ENCODE measurements at regions not wholly inside any gene's neighbourhood (a gene's known extent, or its start where the extent isn't known, plus 50 kb on each side); places are given as distances from the start of the nearest gene placed in this dataset.

DNA sequence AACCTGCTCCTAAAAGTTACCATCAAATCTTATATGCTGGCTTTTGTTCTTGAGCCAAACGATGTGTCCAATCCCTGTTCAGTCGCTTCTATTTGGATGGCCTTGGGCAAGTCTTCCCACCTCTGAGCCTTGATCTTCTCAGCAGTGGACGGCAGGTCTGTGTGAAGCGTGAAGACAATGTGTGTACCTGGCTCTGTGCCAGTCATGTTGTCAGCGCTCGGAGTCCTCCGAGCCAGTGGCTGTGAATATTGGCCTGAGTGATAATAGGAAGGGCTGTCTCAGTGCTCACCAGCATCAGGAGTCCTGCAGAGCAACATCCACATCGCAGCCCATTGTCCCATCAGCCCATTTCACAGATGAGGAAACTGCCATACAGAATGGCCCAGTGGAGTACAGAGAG is 219.0 kb downstream of the CDC5L start:
- TF ChIP-seq, protein P1, sequence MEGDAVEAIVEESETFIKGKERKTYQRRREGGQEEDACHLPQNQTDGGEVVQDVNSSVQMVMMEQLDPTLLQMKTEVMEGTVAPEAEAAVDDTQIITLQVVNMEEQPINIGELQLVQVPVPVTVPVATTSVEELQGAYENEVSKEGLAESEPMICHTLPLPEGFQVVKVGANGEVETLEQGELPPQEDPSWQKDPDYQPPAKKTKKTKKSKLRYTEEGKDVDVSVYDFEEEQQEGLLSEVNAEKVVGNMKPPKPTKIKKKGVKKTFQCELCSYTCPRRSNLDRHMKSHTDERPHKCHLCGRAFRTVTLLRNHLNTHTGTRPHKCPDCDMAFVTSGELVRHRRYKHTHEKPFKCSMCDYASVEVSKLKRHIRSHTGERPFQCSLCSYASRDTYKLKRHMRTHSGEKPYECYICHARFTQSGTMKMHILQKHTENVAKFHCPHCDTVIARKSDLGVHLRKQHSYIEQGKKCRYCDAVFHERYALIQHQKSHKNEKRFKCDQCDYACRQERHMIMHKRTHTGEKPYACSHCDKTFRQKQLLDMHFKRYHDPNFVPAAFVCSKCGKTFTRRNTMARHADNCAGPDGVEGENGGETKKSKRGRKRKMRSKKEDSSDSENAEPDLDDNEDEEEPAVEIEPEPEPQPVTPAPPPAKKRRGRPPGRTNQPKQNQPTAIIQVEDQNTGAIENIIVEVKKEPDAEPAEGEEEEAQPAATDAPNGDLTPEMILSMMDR (IDR thresholded peaks at IDR 0.05 in 8 of 11, conservative IDR thresholded peaks at IDR 0.05 in 3 of 11), result no peak
- no peak for TF ChIP-seq POLR2A (IDR thresholded peaks at IDR 0.05)
